OCI-LY1 (cell line): ENCODE measurements at regions not wholly inside any gene's neighbourhood (a gene's known extent, or its start where the extent isn't known, plus 50 kb on each side); places are given as distances from the start of the nearest gene placed in this dataset.

Experiments used
- EZH2 ChIP-seq: fragments of 200-600 bp; sonication (generic), shearing (Covaris generic); IDR thresholded peaks from 2 replicates; pipeline ENCODE4 v1.8.0; 2017; ENCODE audit warnings: borderline replicate concordance, mixed run types, mild to moderate bottlenecking, antibody characterized with exemption, low read length, moderate library complexity, mixed read lengths
- TF ChIP-seq, protein P1 (sequence below): fragments of 200-600 bp; sonication (generic), shearing (Covaris generic); IDR thresholded peaks from 2 replicates; pipeline ENCODE4 v1.5.1; 2017; ENCODE audit warnings: mild to moderate bottlenecking, antibody characterized with exemption, low read length, moderate library complexity, mixed read lengths

DNA sequence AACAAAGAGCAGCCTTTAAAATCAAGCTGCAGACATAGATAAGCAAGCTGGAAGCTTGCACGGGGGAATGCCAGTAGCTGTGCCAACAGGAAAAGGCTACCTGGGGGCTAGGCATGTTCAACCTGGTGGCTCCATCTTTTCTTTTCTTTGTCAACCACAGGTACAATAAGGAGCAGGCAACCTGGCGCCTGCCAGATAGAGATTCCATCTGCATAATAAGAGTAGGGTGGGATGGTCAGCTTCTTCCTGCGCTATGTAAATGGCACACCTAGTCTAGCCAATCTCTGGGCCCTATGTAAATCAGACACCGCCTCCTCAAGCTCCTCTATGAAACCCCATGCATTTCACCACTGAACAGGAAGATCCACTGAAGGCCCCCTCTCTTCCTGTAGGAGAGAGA lies 87.4 kb upstream of the PKP2 start:
- TF ChIP-seq, protein P1, sequence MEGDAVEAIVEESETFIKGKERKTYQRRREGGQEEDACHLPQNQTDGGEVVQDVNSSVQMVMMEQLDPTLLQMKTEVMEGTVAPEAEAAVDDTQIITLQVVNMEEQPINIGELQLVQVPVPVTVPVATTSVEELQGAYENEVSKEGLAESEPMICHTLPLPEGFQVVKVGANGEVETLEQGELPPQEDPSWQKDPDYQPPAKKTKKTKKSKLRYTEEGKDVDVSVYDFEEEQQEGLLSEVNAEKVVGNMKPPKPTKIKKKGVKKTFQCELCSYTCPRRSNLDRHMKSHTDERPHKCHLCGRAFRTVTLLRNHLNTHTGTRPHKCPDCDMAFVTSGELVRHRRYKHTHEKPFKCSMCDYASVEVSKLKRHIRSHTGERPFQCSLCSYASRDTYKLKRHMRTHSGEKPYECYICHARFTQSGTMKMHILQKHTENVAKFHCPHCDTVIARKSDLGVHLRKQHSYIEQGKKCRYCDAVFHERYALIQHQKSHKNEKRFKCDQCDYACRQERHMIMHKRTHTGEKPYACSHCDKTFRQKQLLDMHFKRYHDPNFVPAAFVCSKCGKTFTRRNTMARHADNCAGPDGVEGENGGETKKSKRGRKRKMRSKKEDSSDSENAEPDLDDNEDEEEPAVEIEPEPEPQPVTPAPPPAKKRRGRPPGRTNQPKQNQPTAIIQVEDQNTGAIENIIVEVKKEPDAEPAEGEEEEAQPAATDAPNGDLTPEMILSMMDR = no peak
- no peak for TF ChIP-seq EZH2
